Activated T-helper 1 cell treated with anti-CD3 and anti-CD28 coated beads, Interleukin-12 subunit alpha, Interleukin-12 subunit beta, Interleukin-2, Interleukin-4 antibody, amounts not matched to agents 30 ng/mL and 10 ng/mL and 1 ng/mL, durations not matched to agents 14 hours and 24 hours and 36 hours (primary cell): ENCODE measurements at regions not wholly inside any gene's neighbourhood (a gene's known extent, or its start where the extent isn't known, plus 50 kb on each side); places are given as distances from the start of the nearest gene placed in this dataset.

Source experiments
- DNase-seq: peaks from one replicate; pipeline ENCODE4 v3.0.0; 2021; ENCODE audit warnings: low spot score
- H3K27ac Mint-ChIP-seq: one replicate; pipeline ENCODE4 v1.8.0; 2021; ENCODE audit warnings: mild to moderate bottlenecking, mixed read lengths
- H3K27me3 Mint-ChIP-seq: one replicate; pipeline ENCODE4 v1.8.0; 2022; ENCODE audit warnings: mild to moderate bottlenecking, moderate library complexity, mixed read lengths; ENCODE audit not compliant: insufficient read depth
- H3K36me3 Mint-ChIP-seq: one replicate; pipeline ENCODE4 v1.8.0; 2021; ENCODE audit warnings: low read depth, mixed read lengths
- H3K4me1 Mint-ChIP-seq: one replicate; pipeline ENCODE4 v1.8.0; 2021; ENCODE audit warnings: low read depth, mixed read lengths
- H3K4me3 Mint-ChIP-seq: one replicate; pipeline ENCODE4 v1.8.0; 2021; ENCODE audit warnings: mild to moderate bottlenecking, moderate library complexity, mixed read lengths
- H3K9me3 Mint-ChIP-seq: one replicate; pipeline ENCODE4 v1.8.0; 2021; ENCODE audit warnings: mixed read lengths
- intact Hi-C: fragments of 100-400 bp; cut with micrococcal nuclease; formaldehyde crosslinking; loops from one replicate; pipeline ENCODE4 v1.15.1; 2024

- peaks cover 4% of the 10 kb centered on the region for H3K9me3 Mint-ChIP-seq
- no peaks in the 10 kb centered on the region for H3K27me3 Mint-ChIP-seq
- no peak overlapping the region for H3K27ac Mint-ChIP-seq
- intact Hi-C loops: no loop called here
- H3K4me3 Mint-ChIP-seq: no peak overlapping the region
- no peaks in the 10 kb centered on the region for H3K4me1 Mint-ChIP-seq
- no peaks in the 10 kb centered on the region for H3K36me3 Mint-ChIP-seq
- DNase-seq: no peak
These were observed 199.1 kb upstream of the TMPRSS15 start for GRCh38 chr21:18602711-18603110.

DNA sequence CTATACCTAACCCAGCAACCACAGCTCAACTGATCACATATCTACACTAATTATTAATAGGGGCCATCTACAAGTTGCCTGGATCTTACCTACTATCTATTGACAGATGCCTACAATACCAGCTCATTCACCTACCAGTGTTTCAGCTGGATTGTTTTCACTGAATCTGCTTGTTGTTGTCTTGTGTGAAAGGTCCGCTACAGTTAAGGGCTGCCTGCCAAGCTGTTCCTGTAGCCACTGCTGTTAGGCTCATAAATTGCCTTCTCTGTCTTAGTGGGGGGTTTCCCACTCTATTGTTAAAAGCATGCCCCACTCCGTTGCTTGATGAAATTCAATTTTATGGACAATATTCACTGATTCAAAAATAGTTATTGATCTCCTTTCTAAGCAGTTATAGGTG lies 199.7 kb upstream of the TMPRSS15 start:
- Mint-ChIP-seq H3K4me1 (no peaks in the 10 kb centered on the region), H3K36me3 (no peaks in the 10 kb centered on the region), H3K27ac (no peak overlapping the region), H3K27me3 (no peaks in the 10 kb centered on the region), H3K4me3 (no peak overlapping the region), H3K9me3 (peaks cover 4% of the 10 kb centered on the region)
- no peak for DNase-seq
- intact Hi-C loops: no loop called here

DNA sequence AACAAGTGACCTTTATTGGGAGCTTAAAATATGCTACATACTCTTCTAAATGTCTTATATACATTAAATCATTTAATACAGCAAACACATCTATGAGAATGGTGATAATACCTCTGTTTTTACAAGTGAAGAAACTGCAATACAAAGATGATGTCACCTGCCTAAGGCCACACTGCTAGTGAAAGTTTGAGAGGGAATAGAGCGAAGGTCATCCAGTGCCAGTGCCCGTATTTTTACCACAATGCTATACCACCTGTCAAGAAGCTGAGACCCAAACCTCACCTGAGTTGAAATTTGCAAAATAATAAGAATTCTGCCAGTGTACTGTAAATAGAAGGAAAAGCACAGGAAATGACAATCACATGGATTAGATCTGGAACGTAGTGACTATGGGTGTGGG lies 200.4 kb upstream of the TMPRSS15 start:
- intact Hi-C loops: no loop called here
- Mint-ChIP-seq H3K36me3 (no peaks in the 10 kb centered on the region), H3K9me3 (peaks cover 4% of the 10 kb centered on the region), H3K4me1 (no peaks in the 10 kb centered on the region), H3K4me3 (no peak overlapping the region), H3K27me3 (no peaks in the 10 kb centered on the region), H3K27ac (no peak overlapping the region)
- no peak for DNase-seq

GRCh38 chr21:18608226-18608625 lies 204.6 kb upstream of the TMPRSS15 start:
- Mint-ChIP-seq H3K4me3 (no peak overlapping the region), H3K4me1 (no peaks in the 10 kb centered on the region), H3K27me3 (no peaks in the 10 kb centered on the region), H3K36me3 (no peaks in the 10 kb centered on the region), H3K27ac (no peak overlapping the region), H3K9me3 (peaks cover 9% of the 10 kb centered on the region)
- DNase-seq: no peak
- intact Hi-C loops: no loop called here

- Mint-ChIP-seq H3K4me3 (no peak overlapping the region), H3K27me3 (no peaks in the 10 kb centered on the region), H3K27ac (no peak overlapping the region), H3K9me3 (peaks cover 9% of the 10 kb centered on the region), H3K36me3 (no peaks in the 10 kb centered on the region), H3K4me1 (no peaks in the 10 kb centered on the region)
- no peak for DNase-seq
- intact Hi-C loops: no loop called here
These were observed 210.7 kb upstream of the TMPRSS15 start for GRCh38 chr21:18614303-18614702.

- Mint-ChIP-seq H3K27me3 (no peaks in the 10 kb centered on the region), H3K36me3 (no peaks in the 10 kb centered on the region), H3K4me3 (no peak overlapping the region), H3K4me1 (no peaks in the 10 kb centered on the region), H3K9me3 (peaks cover 4% of the 10 kb centered on the region), H3K27ac (no peak overlapping the region)
- intact Hi-C loops: no loop called here
- no peak for DNase-seq
These were observed 213.7 kb upstream of the TMPRSS15 start for GRCh38 chr21:18617291-18617690.

DNA sequence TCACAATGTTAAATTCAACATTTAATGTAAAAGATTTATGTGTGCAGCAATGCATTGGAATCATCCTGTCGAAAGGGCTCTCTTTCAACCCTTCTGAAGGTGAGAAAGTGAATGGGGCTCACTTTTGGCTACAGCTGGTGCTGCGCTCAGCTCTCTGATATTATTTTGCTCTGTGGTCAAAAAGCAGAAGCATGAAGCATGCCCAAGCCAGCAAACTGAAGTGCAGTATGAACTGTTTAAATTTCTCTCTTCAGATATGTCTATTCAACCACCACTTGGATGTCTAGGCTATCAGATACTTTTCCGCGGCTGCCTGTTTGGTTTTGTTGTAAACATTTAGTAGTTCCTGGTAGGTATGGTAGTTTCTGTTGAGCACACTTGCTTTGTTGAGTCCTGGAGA lies 216.9 kb upstream of the TMPRSS15 start:
- no peaks in the 10 kb centered on the region for H3K4me1 Mint-ChIP-seq
- no peaks in the 10 kb centered on the region for H3K27me3 Mint-ChIP-seq
- H3K9me3 Mint-ChIP-seq: no peaks in the 10 kb centered on the region
- no peak for DNase-seq
- no peaks in the 10 kb centered on the region for H3K36me3 Mint-ChIP-seq
- intact Hi-C loops: no loop called here
- no peak overlapping the region for H3K27ac Mint-ChIP-seq
- H3K4me3 Mint-ChIP-seq: no peak overlapping the region

DNA sequence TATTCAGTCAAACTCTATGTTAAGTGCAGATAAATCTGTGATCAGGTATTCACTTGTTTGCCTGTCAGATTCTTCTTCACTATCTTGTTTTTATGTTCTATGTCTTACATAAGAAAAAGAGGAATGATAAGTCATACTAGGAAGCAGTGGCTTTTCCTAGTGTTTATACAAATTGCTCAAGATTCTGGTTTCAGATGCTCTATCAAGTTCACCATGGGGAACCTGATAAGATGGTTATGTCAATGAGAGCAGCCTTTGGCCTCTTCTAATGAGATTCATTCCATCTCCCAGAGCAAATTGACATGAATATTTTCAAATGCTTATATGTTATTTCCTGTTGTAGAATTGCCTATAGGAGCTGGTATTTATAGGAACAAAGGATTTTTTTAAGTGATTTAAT lies 218.8 kb upstream of the TMPRSS15 start:
- DNase-seq: no peak
- Mint-ChIP-seq H3K4me1 (no peaks in the 10 kb centered on the region), H3K4me3 (no peak overlapping the region), H3K9me3 (no peaks in the 10 kb centered on the region), H3K36me3 (no peaks in the 10 kb centered on the region), H3K27ac (no peak overlapping the region), H3K27me3 (no peaks in the 10 kb centered on the region)
- intact Hi-C loops: no loop called here

DNA sequence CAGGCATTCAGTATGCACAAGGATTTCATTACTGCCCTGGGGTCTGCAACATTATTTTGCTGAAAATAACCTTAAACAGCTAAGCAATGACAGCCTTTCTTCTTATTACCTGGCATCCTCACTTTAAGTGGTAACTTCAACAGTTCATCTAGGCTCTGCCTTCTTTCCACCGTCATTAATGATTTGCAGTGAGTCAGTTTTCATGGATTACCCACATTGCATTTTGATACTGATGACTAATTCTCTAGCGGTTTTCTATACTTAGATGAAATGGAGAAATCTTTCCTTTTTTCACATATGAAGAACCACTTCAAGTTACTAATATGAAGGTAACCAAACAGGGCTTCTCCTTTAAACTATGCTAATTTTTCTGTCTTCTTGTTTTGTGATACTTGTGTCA lies 226.9 kb upstream of the TMPRSS15 start:
- peaks cover 16% of the 10 kb centered on the region for H3K9me3 Mint-ChIP-seq
- no peaks in the 10 kb centered on the region for H3K4me1 Mint-ChIP-seq
- no peaks in the 10 kb centered on the region for H3K27me3 Mint-ChIP-seq
- H3K4me3 Mint-ChIP-seq: no peak overlapping the region
- no peak for DNase-seq
- no peak overlapping the region for H3K27ac Mint-ChIP-seq
- no peaks in the 10 kb centered on the region for H3K36me3 Mint-ChIP-seq
- intact Hi-C loops: no loop called here

GRCh38 chr21:18636897-18637296 lies 233.3 kb upstream of the TMPRSS15 start:
- no peak overlapping the region for H3K4me3 Mint-ChIP-seq
- intact Hi-C loops: no loop called here
- H3K36me3 Mint-ChIP-seq: no peaks in the 10 kb centered on the region
- DNase-seq: no peak
- no peak overlapping the region for H3K27ac Mint-ChIP-seq
- peaks cover 26% of the 10 kb centered on the region for H3K9me3 Mint-ChIP-seq
- H3K4me1 Mint-ChIP-seq: no peaks in the 10 kb centered on the region
- H3K27me3 Mint-ChIP-seq: no peaks in the 10 kb centered on the region

- no peak for DNase-seq
- H3K9me3 Mint-ChIP-seq: peaks cover 11% of the 10 kb centered on the region
- intact Hi-C loops: no loop called here
- no peaks in the 10 kb centered on the region for H3K36me3 Mint-ChIP-seq
- no peaks in the 10 kb centered on the region for H3K4me1 Mint-ChIP-seq
- no peaks in the 10 kb centered on the region for H3K27me3 Mint-ChIP-seq
- H3K4me3 Mint-ChIP-seq: no peak overlapping the region
- H3K27ac Mint-ChIP-seq: no peak overlapping the region
These were observed 242.5 kb upstream of the TMPRSS15 start for GRCh38 chr21:18646116-18646515.

GRCh38 chr21:18655931-18656330 lies 252.3 kb upstream of the TMPRSS15 start:
- H3K27me3 Mint-ChIP-seq: no peaks in the 10 kb centered on the region
- intact Hi-C loops: no loop called here

GRCh38 chr21:18661842-18662241 lies 258.3 kb upstream of the TMPRSS15 start:
- intact Hi-C loops: no loop called here
- Mint-ChIP-seq H3K27me3 (no peaks in the 10 kb centered on the region), H3K27ac (no peak overlapping the region), H3K4me3 (no peak overlapping the region), H3K9me3 (peaks cover 18% of the 10 kb centered on the region), H3K36me3 (no peaks in the 10 kb centered on the region), H3K4me1 (no peaks in the 10 kb centered on the region)
- DNase-seq: no peak

More at GRCh38 chr21:18655931-18656330, 252.3 kb upstream of the TMPRSS15 start:
- no peaks in the 10 kb centered on the region for H3K36me3 Mint-ChIP-seq
- peaks cover 22% of the 10 kb centered on the region for H3K9me3 Mint-ChIP-seq
- H3K4me3 Mint-ChIP-seq: no peak overlapping the region
- no peak overlapping the region for H3K27ac Mint-ChIP-seq
- no peaks in the 10 kb centered on the region for H3K4me1 Mint-ChIP-seq
- no peak for DNase-seq

GRCh38 chr21:18663663-18664062 lies 260.1 kb upstream of the TMPRSS15 start:
- DNase-seq: no peak
- intact Hi-C loops: no loop called here
- H3K27ac Mint-ChIP-seq: no peak overlapping the region
- no peak overlapping the region for H3K4me3 Mint-ChIP-seq
- peaks cover 25% of the 10 kb centered on the region for H3K9me3 Mint-ChIP-seq
- H3K36me3 Mint-ChIP-seq: no peaks in the 10 kb centered on the region
- no peaks in the 10 kb centered on the region for H3K27me3 Mint-ChIP-seq
- H3K4me1 Mint-ChIP-seq: no peaks in the 10 kb centered on the region
